H1 (cell line): ENCODE measurements at regions not wholly inside any gene's neighbourhood (a gene's known extent, or its start where the extent isn't known, plus 50 kb on each side); places are given as distances from the start of the nearest gene placed in this dataset.

ENCODE experiments used
- CBX8 ChIP-seq: fragments of 300-800, 300-1000 bp; sonication (generic); IDR thresholded peaks from 2 replicates; pipeline ENCODE4 v1.7.1; 2016; ENCODE audit warnings: low read depth, low read length, borderline replicate concordance

DNA sequence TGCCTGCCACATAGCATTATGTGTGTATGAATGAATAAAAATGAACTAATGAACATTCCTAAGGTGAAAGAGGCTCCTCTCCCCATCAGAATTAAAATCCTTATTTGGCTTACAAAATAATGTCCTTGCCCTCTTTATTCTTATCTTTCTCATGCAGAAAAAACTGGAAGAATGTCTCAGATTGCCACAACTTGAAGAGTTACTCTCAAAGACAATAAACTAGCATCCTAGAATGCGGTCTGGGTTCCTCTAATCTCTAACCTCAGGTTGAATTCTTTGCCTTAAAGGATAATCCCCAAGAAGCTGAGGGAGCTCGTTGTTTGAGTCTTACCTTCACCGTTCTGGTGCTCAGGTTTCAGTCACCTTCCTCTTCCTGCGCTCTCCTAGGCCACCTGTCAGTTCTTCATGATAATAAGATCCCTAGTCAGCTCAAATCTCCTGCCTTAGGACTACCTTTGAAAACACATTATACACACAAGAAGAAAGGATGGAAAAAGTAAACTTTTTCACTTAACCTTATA, 147.1 kb downstream of the PHLDA1 start (continued):
- TF ChIP-seq CBX8, result no peak
- TF ChIP-seq, all 59 proteins: peak for 0
